Peyer's patch (tissue), 4 donors: ENCODE measurements at regions not wholly inside any gene's neighbourhood (a gene's known extent, or its start where the extent isn't known, plus 50 kb on each side); places are given as distances from the start of the nearest gene placed in this dataset.

Source experiments
- DNase-seq, 3 donors: peaks; one replicate each; pipeline ENCODE4 v3.0.0-alpha.2; 2017 to 2019
- H3K27ac ChIP-seq, 4 donors: fragments of 200-600 bp; sonication (generic); one replicate each; pipeline ENCODE4 v1.5.1; 2016 to 2019
- H3K27me3 ChIP-seq, 2 donors: fragments of 200-600 bp; sonication (generic); one replicate each; pipeline ENCODE4 v1.5.1; 2019
- H3K36me3 ChIP-seq, 3 donors: fragments of 200-600 bp; sonication (generic); one replicate each; pipeline ENCODE4 v1.5.1; 2016 to 2019
- H3K4me1 ChIP-seq, 4 donors: fragments of 200-600 bp; sonication (generic); one replicate each; pipeline ENCODE4 v1.5.1; 2016 to 2019
- H3K4me3 ChIP-seq, 4 donors: fragments of 200-600 bp; sonication (generic); 1 replicate in 3 of 4; 2 replicates in 1 of 4; pipeline ENCODE4 v1.5.1; 2016 to 2019; ENCODE audit warnings: mild to moderate bottlenecking in 1 of 4
- H3K9me3 ChIP-seq, 4 donors: fragments of 200-600 bp; sonication (generic); one replicate each; pipeline ENCODE4 v1.5.1; 2016 to 2019; ENCODE audit warnings: mild to moderate bottlenecking in 1 of 4
- CTCF ChIP-seq, 6 experiments: fragments of 450-650 bp in 4 of 6; fragments of 200-600 bp in 2 of 6; sonication (generic) in 1 of 6; IDR thresholded peaks; one replicate each; pipeline ENCODE4 v1.5.1; 2017 to 2019; ENCODE audit warnings: antibody characterized with exemption in 6 of 6, mild to moderate bottlenecking in 3 of 6, moderate library complexity in 1 of 6
- POLR2A ChIP-seq, 2 donors: fragments of 450-650 bp; IDR thresholded peaks; one replicate each; pipeline ENCODE4 v1.5.1; 2017; ENCODE audit warnings: antibody characterized with exemption in 2 of 2, mild to moderate bottlenecking in 2 of 2, moderate library complexity in 2 of 2

DNA sequence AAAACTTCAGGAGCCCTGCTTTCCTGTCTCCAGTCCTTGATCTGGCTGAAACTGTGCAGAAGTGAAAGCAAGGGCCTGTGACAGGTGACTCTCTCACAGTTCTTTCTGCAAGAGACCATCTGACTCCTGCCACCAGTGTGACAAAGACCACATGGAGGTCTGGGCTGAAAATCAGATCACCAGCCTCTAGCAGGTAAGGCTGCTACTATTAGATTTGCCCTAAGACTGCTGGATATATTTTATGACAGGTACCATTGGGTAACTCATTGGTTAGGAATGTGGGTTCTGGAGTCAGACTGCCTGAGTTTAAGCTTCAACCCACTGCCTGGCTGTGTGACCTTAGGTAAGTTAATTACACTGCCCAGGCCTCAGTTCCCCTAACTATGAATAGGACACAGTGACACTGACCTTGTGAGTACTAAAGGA lies 163.3 kb upstream of the SLC7A11 start:
- H3K36me3 ChIP-seq = no peaks in the 10 kb centered on the region
- H3K27ac ChIP-seq = no peak overlapping the region
- TF ChIP-seq POLR2A (IDR thresholded peaks at IDR 0.05) (no peak), CTCF (IDR thresholded peaks at IDR 0.05) (no peak)
- H3K27me3 ChIP-seq = no peaks in the 10 kb centered on the region
- H3K9me3 ChIP-seq = no peaks in the 10 kb centered on the region
- no peaks in the 10 kb centered on the region for H3K4me1 ChIP-seq
- no peak overlapping the region for H3K4me3 ChIP-seq
- no peak for DNase-seq

- H3K27ac ChIP-seq = no peak overlapping the region
- TF ChIP-seq POLR2A (IDR thresholded peaks at IDR 0.05) (no peak), CTCF (IDR thresholded peaks at IDR 0.05) (no peak)
Observed at GRCh38 chr4:138404801-138405200, 162.7 kb upstream of the SLC7A11 start.

GRCh38 chr4:138404251-138404650 lies 162.1 kb upstream of the SLC7A11 start:
- Histone ChIP-seq H3K4me3 (no peak overlapping the region), H3K9me3 (no peaks in the 10 kb centered on the region), H3K4me1 (no peaks in the 10 kb centered on the region), H3K36me3 (no peaks in the 10 kb centered on the region), H3K27me3 (no peaks in the 10 kb centered on the region), H3K27ac (no peak overlapping the region)
- TF ChIP-seq CTCF (IDR thresholded peaks at IDR 0.05) (no peak), POLR2A (IDR thresholded peaks at IDR 0.05) (no peak)
- DNase-seq = no peak

More at GRCh38 chr4:138404801-138405200, 162.7 kb upstream of the SLC7A11 start:
- no peaks in the 10 kb centered on the region for H3K4me1 ChIP-seq
- H3K4me3 ChIP-seq = no peak overlapping the region
- no peaks in the 10 kb centered on the region for H3K36me3 ChIP-seq
- H3K9me3 ChIP-seq = no peaks in the 10 kb centered on the region
- DNase-seq = no peak
- H3K27me3 ChIP-seq = no peaks in the 10 kb centered on the region

DNA sequence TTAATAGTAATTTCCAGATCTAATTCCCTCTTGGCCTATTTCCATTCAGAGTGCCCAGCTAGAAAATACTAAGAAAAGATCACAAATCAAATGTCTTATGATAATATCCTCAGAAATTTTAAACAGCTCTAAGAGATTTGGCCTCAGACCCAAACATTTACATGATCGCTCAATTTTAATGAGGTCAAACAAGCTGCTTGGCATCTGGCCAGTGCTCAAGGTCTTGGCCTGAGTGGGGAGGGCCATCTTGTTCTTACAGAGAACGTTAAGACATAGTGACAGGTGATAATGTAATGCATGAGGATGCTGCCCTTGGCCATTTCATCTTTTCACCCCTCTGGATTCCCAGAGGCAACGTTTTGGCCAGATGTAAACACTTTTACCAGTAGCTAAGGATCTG lies 159.2 kb upstream of the SLC7A11 start:
- Histone ChIP-seq H3K36me3 (no peaks in the 10 kb centered on the region), H3K27ac (no peak overlapping the region), H3K4me1 (no peaks in the 10 kb centered on the region), H3K27me3 (no peaks in the 10 kb centered on the region), H3K9me3 (no peaks in the 10 kb centered on the region), H3K4me3 (no peak overlapping the region)
- TF ChIP-seq CTCF (IDR thresholded peaks at IDR 0.05) = no peak
- TF ChIP-seq POLR2A (IDR thresholded peaks at IDR 0.05) = no peak
- DNase-seq = no peak

GRCh38 chr4:138400543-138400942 lies 158.4 kb upstream of the SLC7A11 start:
- Histone ChIP-seq H3K4me1 (no peaks in the 10 kb centered on the region), H3K36me3 (no peaks in the 10 kb centered on the region), H3K27ac (no peak overlapping the region), H3K9me3 (no peaks in the 10 kb centered on the region), H3K27me3 (no peaks in the 10 kb centered on the region), H3K4me3 (no peak overlapping the region)
- DNase-seq = no peak
- TF ChIP-seq CTCF (IDR thresholded peaks at IDR 0.05) = no peak
- no peak for TF ChIP-seq POLR2A (IDR thresholded peaks at IDR 0.05)

DNA sequence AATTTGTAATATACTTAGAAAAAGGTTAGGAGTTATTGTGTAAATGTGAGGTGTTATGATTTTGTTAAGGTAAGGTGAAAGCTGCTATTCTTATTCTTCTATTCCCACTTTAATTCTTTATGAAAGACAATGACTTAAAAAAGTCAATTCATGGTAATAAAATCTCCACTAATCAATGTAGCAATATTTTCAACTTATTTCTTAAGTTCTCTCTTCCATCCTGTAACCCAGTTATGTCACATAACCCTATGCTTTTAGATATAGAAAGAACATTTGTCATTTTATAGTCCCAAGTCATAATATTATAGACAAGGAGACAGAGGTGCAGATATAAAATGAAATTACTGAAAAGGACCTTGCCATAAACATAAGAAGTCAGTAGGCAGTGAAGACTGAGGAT lies 157.9 kb upstream of the SLC7A11 start:
- no peaks in the 10 kb centered on the region for H3K27me3 ChIP-seq
- no peak for DNase-seq
- no peak overlapping the region for H3K27ac ChIP-seq
- TF ChIP-seq POLR2A (IDR thresholded peaks at IDR 0.05) (no peak), CTCF (IDR thresholded peaks at IDR 0.05) (no peak)
- no peak overlapping the region for H3K4me3 ChIP-seq
- no peaks in the 10 kb centered on the region for H3K9me3 ChIP-seq
- H3K4me1 ChIP-seq = no peaks in the 10 kb centered on the region
- H3K36me3 ChIP-seq = no peaks in the 10 kb centered on the region
